AG04449 (cell line): ENCODE measurements at regions not wholly inside any gene's neighbourhood (a gene's known extent, or its start where the extent isn't known, plus 50 kb on each side); places are given as distances from the start of the nearest gene placed in this dataset.

Experiments used
- CTCF ChIA-PET: fragments of 350-600 bp; formaldehyde crosslinking; extraction: SDS; loops from one replicate; lab custom pipeline; 2021; ENCODE audit warnings: antibody characterized with exemption; lab: Yijun Ruan, JAX
- POLR2A ChIA-PET: fragments of 400-600, 350-600 bp; formaldehyde crosslinking; extraction: SDS; loops from one replicate; lab custom pipeline; 2020; ENCODE audit warnings: antibody characterized with exemption, inconsistent platforms; lab: Yijun Ruan, JAX
- DNase-seq: peaks from one replicate; pipeline ENCODE4 v3.0.0-alpha.2; 2010; ENCODE audit warnings: low read depth, low spot score
- H3K4me3 ChIP-seq: 2 replicates; pipeline ENCODE4 v1.5.1; 2011; ENCODE audit warnings: low read depth, mild to moderate bottlenecking, control low read depth, low read length
- TF ChIP-seq, protein P1 (sequence below): IDR thresholded peaks from one replicate; pipeline ENCODE4 v1.5.1; 2011; ENCODE audit warnings: mild to moderate bottlenecking, moderate library complexity, low read length, control low read depth, inconsistent platforms; ENCODE audit not compliant: insufficient read depth; ENCODE audit errors: missing control alignments

GRCh38 chr12:94815450-94815849, 165.1 kb upstream of the TMCC3 start:
- ChIA-PET POLR2A (no interaction called here), CTCF (no interaction called here)
- H3K4me3 ChIP-seq = no peak overlapping the region
- TF ChIP-seq, protein P1, sequence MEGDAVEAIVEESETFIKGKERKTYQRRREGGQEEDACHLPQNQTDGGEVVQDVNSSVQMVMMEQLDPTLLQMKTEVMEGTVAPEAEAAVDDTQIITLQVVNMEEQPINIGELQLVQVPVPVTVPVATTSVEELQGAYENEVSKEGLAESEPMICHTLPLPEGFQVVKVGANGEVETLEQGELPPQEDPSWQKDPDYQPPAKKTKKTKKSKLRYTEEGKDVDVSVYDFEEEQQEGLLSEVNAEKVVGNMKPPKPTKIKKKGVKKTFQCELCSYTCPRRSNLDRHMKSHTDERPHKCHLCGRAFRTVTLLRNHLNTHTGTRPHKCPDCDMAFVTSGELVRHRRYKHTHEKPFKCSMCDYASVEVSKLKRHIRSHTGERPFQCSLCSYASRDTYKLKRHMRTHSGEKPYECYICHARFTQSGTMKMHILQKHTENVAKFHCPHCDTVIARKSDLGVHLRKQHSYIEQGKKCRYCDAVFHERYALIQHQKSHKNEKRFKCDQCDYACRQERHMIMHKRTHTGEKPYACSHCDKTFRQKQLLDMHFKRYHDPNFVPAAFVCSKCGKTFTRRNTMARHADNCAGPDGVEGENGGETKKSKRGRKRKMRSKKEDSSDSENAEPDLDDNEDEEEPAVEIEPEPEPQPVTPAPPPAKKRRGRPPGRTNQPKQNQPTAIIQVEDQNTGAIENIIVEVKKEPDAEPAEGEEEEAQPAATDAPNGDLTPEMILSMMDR = no peak
- no peak for DNase-seq

DNA sequence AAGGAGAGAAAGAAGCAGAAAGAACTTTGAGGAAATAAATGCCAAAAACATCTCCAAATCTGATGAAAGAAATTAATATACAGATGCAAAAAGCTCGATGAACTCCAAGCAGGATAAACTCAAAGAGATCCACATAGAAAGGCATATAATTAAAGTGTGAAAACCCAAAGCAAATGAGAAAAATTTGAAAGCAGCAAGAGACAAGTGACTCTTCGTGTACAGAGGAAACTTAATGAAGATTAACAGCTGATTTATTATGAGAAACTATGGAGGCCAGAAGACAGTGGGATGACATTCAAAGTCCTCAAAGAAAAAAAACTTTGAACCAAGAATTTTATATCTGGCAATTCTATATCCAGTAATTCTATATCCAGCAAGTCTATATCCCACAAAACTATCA, 163.0 kb upstream of the TMCC3 start:
- CTCF ChIA-PET = no interaction called here
- POLR2A ChIA-PET = no interaction called here
- TF ChIP-seq, protein P1 = no peak
- DNase-seq = no peak
- no peak overlapping the region for H3K4me3 ChIP-seq

DNA sequence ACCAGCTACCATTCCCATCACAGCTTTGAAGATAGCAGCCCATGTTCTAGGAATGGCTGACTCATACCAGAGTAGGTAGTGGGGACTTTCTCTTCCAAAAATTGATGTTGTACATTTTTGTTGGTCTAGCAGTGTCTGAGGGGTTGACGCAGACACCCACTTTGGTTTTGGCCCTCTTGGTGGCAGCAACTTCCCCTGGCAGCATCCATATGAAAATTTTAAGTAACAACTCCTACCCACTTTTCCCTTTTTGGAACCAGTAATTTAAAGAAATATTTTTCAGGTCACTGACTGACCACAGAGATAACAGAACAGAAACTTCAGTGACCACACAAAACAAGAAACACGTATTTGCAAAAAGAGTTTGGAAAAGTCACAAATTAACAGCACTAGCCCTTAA, 162.0 kb upstream of the TMCC3 start:
- TF ChIP-seq, protein P1 = no peak
- H3K4me3 ChIP-seq = no peak overlapping the region
- ChIA-PET POLR2A (no interaction called here), CTCF (no interaction called here)
- DNase-seq = no peak

GRCh38 chr12:94811611-94812010, 161.3 kb upstream of the TMCC3 start:
- ChIA-PET POLR2A (no interaction called here), CTCF (no interaction called here)
- H3K4me3 ChIP-seq = no peak overlapping the region
- TF ChIP-seq, protein P1 = no peak
- DNase-seq = no peak

DNA sequence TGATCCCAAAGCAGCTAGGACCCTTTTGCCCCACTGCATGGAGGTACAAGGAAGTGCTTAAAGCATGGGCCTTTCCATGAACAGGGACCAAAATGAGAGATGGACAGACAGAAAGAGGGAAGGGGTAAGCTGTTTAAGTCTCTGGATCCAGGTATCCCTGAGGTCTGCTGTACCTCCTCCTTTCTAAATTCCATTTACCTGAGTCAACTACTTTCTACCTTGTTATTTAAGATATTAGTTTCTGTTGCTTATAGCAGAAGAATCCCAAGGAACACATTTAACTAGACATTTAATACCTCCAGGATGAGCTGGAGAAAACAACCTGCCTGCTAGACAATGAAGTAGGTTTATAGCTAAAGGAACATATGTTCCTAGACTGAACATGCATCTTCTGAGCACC, 157.6 kb upstream of the TMCC3 start:
- H3K4me3 ChIP-seq = no peak overlapping the region
- POLR2A ChIA-PET = no interaction called here
- no peak for DNase-seq
- CTCF ChIA-PET = no interaction called here
- TF ChIP-seq, protein P1 = no peak

DNA sequence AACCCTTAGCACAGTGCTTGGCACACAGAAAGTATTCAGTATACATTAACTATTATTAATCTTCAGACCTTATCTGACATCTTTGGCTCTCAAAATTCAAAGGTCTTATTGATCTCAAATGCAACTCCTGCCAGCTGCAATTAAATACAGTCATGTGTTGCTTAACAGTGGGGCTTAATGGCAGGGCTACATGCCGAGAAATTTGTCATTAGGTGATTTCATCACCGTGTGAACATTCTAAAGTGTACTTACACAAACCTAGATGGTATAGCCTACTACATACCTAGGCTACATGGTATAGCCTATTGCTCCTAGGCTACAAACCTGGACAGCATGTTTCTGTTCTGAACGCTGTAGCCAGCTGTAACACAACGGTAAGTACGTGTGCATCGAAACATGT, 156.3 kb upstream of the TMCC3 start:
- no peak for DNase-seq
- ChIA-PET POLR2A (no interaction called here), CTCF (no interaction called here)
- TF ChIP-seq, protein P1 = no peak
- no peak overlapping the region for H3K4me3 ChIP-seq
